GM13976 (cell line): ENCODE measurements at regions not wholly inside any gene's neighbourhood (a gene's known extent, or its start where the extent isn't known, plus 50 kb on each side); places are given as distances from the start of the nearest gene placed in this dataset.

Experiments used
- DNase-seq: peaks from one replicate; pipeline ENCODE4 v3.0.0; 2012; ENCODE audit warnings: low spot score
- CTCF ChIP-seq: IDR thresholded peaks from 2 replicates; pipeline ENCODE4 v1.5.1; 2012; ENCODE audit warnings: borderline replicate concordance, mild to moderate bottlenecking; ENCODE audit not compliant: insufficient read depth; ENCODE audit errors: extremely low read depth, missing control alignments, control extremely low read depth
- in situ Hi-C: fragments of 300-500 bp; cut with MboI; formaldehyde crosslinking; loops from one replicate; pipeline ENCODE4 v1.12.0; 2022; ENCODE audit warnings: low sequenced_read_pairs, mixed read lengths, inconsistent platforms; ENCODE audit not compliant: unreplicated experiment

DNA sequence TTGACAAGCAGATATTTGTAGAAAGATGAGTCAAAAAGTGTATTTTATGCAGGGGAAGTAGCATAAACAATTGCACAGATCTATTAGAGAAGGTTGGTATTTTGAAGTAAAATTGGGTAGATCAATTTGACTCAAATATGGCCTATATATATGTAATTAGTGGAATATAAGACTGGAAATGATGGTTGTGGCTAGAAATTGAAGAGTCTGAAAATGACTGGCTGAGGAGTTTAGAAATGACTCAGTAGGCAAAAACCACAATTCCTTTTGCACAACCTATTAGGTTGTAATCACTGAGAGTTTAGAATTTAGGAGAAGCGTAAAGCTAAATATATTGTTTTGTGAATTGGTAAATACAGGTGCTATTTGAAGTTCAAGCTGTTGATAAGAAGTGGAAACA lies 622.6 kb upstream of the PCDH20 start:
- in situ Hi-C loops: no loop called here
- TF ChIP-seq CTCF: no peak
- DNase-seq: no peak

- DNase-seq: no peak
- in situ Hi-C loops: no loop called here
Observed at GRCh38 chr13:62035981-62036380, 620.3 kb upstream of the PCDH20 start.

DNA sequence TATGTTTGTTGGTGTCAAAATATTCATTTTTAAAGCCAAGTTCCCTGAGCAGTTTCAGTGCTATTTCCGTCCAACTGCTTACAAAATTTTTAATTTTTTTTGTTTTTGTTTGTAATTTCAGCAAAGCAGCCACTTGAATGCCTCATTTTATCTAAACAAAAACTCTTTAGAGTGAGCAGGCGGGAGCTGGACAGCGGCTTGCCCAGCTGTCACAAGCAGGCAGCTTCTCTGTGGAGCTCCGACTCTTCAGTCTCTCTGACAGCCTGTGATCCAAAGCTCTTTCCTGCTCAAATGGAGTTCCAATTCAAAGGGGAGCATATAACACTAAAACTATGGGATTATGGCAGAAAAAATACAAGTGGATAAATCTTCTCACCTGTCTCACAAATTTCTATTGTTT lies 618.3 kb upstream of the PCDH20 start:
- TF ChIP-seq CTCF: no peak
- no peak for DNase-seq
- in situ Hi-C loops: no loop called here

More at GRCh38 chr13:62035981-62036380, 620.3 kb upstream of the PCDH20 start:
- no peak for TF ChIP-seq CTCF

GRCh38 chr13:62022369-62022768 lies 606.7 kb upstream of the PCDH20 start:
- no peak for TF ChIP-seq CTCF

GRCh38 chr13:62019858-62020257 lies 604.2 kb upstream of the PCDH20 start:
- DNase-seq: no peak

More at GRCh38 chr13:62022369-62022768, 606.7 kb upstream of the PCDH20 start:
- in situ Hi-C loops: no loop called here
- no peak for DNase-seq

DNA sequence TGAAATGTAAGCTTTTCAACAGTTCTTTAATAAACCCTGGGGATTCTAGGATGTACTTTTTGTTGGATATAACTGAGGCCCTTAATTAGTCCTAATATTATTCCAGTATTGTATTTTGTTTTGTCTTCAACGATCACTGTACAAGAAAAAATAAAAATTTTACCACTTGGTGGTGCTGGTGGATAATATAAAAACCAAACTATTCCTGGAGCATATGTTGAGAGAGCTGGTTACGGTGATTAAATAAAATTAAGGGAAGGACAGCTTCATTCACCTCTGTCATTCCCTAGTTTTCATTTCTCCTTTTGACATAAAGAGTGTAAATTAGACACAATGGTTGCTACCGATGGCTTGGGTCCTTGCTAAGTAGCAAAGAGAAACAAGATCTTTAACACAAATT lies 598.6 kb upstream of the PCDH20 start:
- no peak for TF ChIP-seq CTCF
- DNase-seq: no peak
- in situ Hi-C loops: no loop called here

More at GRCh38 chr13:62019858-62020257, 604.2 kb upstream of the PCDH20 start:
- TF ChIP-seq CTCF: no peak
- in situ Hi-C loops: no loop called here

GRCh38 chr13:62003452-62003851 lies 587.8 kb upstream of the PCDH20 start:
- DNase-seq: no peak
- in situ Hi-C loops: no loop called here
- no peak for TF ChIP-seq CTCF
